GM23248 (cell line): ENCODE measurements at regions not wholly inside any gene's neighbourhood (a gene's known extent, or its start where the extent isn't known, plus 50 kb on each side); places are given as distances from the start of the nearest gene placed in this dataset.

ENCODE experiments used
- EZH2 ChIP-seq: fragments of 200-600 bp; sonication (generic); IDR thresholded peaks from 2 replicates; pipeline ENCODE4 v1.6.1; 2018; ENCODE audit warnings: antibody characterized with exemption, mild to moderate bottlenecking; ENCODE audit not compliant: insufficient read depth, poor library complexity, severe bottlenecking
- EZH2phosphoT487 ChIP-seq: fragments of 200-600 bp; sonication (generic); IDR thresholded peaks from 2 replicates; pipeline ENCODE4 v1.6.1; 2018; ENCODE audit warnings: antibody characterized with exemption, moderate library complexity, mild to moderate bottlenecking, low read depth; ENCODE audit not compliant: insufficient read depth

- TF ChIP-seq EZH2phosphoT487, result no peak
- TF ChIP-seq EZH2, result no peak
Observed at GRCh38 chr14:25406818-25407217, 356.9 kb upstream of the STXBP6 start.
